ENCODE measurements at regions not wholly inside any gene's neighbourhood (a gene's known extent, or its start where the extent isn't known, plus 50 kb on each side); places are given as distances from the start of the nearest gene placed in this dataset.

- TF ChIP-seq CTCF (IDR thresholded peaks at IDR 0.05) = no peak
- no peak for TF ChIP-seq POLR2A (IDR thresholded peaks at IDR 0.05)
- TF ChIP-seq POLR2AphosphoS5 (IDR thresholded peaks at IDR 0.05) = no peak
These were observed 437.3 kb downstream of the CCSER2 start for GRCh38 chr10:84765656-84766055.
